ENCODE measurements at regions not wholly inside any gene's neighbourhood (a gene's known extent, or its start where the extent isn't known, plus 50 kb on each side); places are given as distances from the start of the nearest gene placed in this dataset.

- TF ChIP-seq TAF1 (IDR thresholded peaks at IDR 0.05; ENCODE audit: borderline replicate concordance, low read depth, low read length) = no peak
- no peak for TF ChIP-seq POLR2A (IDR thresholded peaks at IDR 0.05; ENCODE audit: low read depth, low read length)
These were observed 92.8 kb upstream of the CCDC160 start for GRCh38 chrX:134144231-134144630.

All from GM12892 (cell line).